Glutamatergic neuron (in vitro differentiated cells): ENCODE measurements at regions not wholly inside any gene's neighbourhood (a gene's known extent, or its start where the extent isn't known, plus 50 kb on each side); places are given as distances from the start of the nearest gene placed in this dataset.
"Not testable (repeated sequence)": the region's sequence is repeated elsewhere in the genome, so short reads cannot be mapped to it uniquely, and the experiment has no call there.

ENCODE experiments used
- DNase-seq: peaks from one replicate; pipeline ENCODE4 v3.0.0; 2022
- H3K27ac Mint-ChIP-seq: one replicate; pipeline ENCODE4 v1.8.0; 2020; ENCODE audit warnings: mild to moderate bottlenecking, mixed read lengths, inconsistent platforms; ENCODE audit not compliant: unreplicated experiment
- H3K27me3 Mint-ChIP-seq: one replicate; pipeline ENCODE4 v1.8.0; 2020; ENCODE audit warnings: mild to moderate bottlenecking, moderate library complexity, mixed read lengths, inconsistent platforms; ENCODE audit not compliant: unreplicated experiment
- H3K36me3 Mint-ChIP-seq: one replicate; pipeline ENCODE4 v1.8.0; 2020; ENCODE audit warnings: mild to moderate bottlenecking, mixed read lengths, inconsistent platforms; ENCODE audit not compliant: unreplicated experiment
- H3K4me1 Mint-ChIP-seq: one replicate; pipeline ENCODE4 v1.8.0; 2020; ENCODE audit warnings: mild to moderate bottlenecking, low read depth, mixed read lengths, inconsistent platforms; ENCODE audit not compliant: unreplicated experiment
- H3K4me3 Mint-ChIP-seq: one replicate; pipeline ENCODE4 v1.8.0; 2020; ENCODE audit warnings: mild to moderate bottlenecking, mixed read lengths, inconsistent platforms; ENCODE audit not compliant: unreplicated experiment
- H3K9me3 Mint-ChIP-seq: one replicate; pipeline ENCODE4 v1.8.0; 2020; ENCODE audit warnings: mild to moderate bottlenecking, moderate library complexity, mixed read lengths, inconsistent platforms; ENCODE audit not compliant: unreplicated experiment
- CTCF ChIP-seq: fragments of 200-600 bp; sonication (generic); IDR thresholded peaks from one replicate; pipeline ENCODE4 v1.5.0; 2021; ENCODE audit not compliant: partially characterized antibody, unreplicated experiment

- peaks cover 10% of the 10 kb centered on the region for H3K4me1 Mint-ChIP-seq
- no peaks in the 10 kb centered on the region for H3K9me3 Mint-ChIP-seq
- peaks cover 6% of the 10 kb centered on the region for H3K36me3 Mint-ChIP-seq
- no peak for DNase-seq
- TF ChIP-seq CTCF = no peak
- no peak overlapping the region for H3K27ac Mint-ChIP-seq
- no peaks in the 10 kb centered on the region for H3K27me3 Mint-ChIP-seq
- H3K4me3 Mint-ChIP-seq = no peak overlapping the region
Observed at GRCh38 chr1:65538086-65538485, 117.6 kb downstream of the LEPR start.

- Mint-ChIP-seq H3K36me3 (peaks cover 6% of the 10 kb centered on the region), H3K27me3 (no peaks in the 10 kb centered on the region), H3K9me3 (no peaks in the 10 kb centered on the region), H3K4me3 (no peak overlapping the region), H3K4me1 (peaks cover 10% of the 10 kb centered on the region), H3K27ac (no peak overlapping the region)
- no peak for TF ChIP-seq CTCF
- DNase-seq = no peak
Observed at GRCh38 chr1:65538664-65539063, 118.2 kb downstream of the LEPR start.

- Mint-ChIP-seq H3K27ac (no peak overlapping the region), H3K36me3 (no peaks in the 10 kb centered on the region), H3K4me1 (peaks cover 10% of the 10 kb centered on the region), H3K4me3 (no peak overlapping the region), H3K27me3 (no peaks in the 10 kb centered on the region), H3K9me3 (no peaks in the 10 kb centered on the region)
- no peak for DNase-seq
- TF ChIP-seq CTCF = no peak
Observed at GRCh38 chr1:65539266-65540131, 119.0 kb downstream of the LEPR start.

GRCh38 chr1:65541161-65541560, 120.7 kb downstream of the LEPR start:
- no peak overlapping the region for H3K27ac Mint-ChIP-seq
- H3K36me3 Mint-ChIP-seq = no peaks in the 10 kb centered on the region
- no peak for TF ChIP-seq CTCF
- H3K4me1 Mint-ChIP-seq = peaks cover 8% of the 10 kb centered on the region
- peaks cover 2% of the 10 kb centered on the region for H3K9me3 Mint-ChIP-seq
- no peak for DNase-seq
- H3K27me3 Mint-ChIP-seq = no peaks in the 10 kb centered on the region
- H3K4me3 Mint-ChIP-seq = no peak overlapping the region

- H3K36me3 Mint-ChIP-seq = no peaks in the 10 kb centered on the region
- DNase-seq = no peak
- H3K4me1 Mint-ChIP-seq = peaks cover 4% of the 10 kb centered on the region
- H3K4me3 Mint-ChIP-seq = no peak overlapping the region
- no peak overlapping the region for H3K27ac Mint-ChIP-seq
- TF ChIP-seq CTCF = no peak
- no peaks in the 10 kb centered on the region for H3K27me3 Mint-ChIP-seq
- peaks cover 2% of the 10 kb centered on the region for H3K9me3 Mint-ChIP-seq
Observed at GRCh38 chr1:65541865-65542264, 121.4 kb downstream of the LEPR start.

DNA sequence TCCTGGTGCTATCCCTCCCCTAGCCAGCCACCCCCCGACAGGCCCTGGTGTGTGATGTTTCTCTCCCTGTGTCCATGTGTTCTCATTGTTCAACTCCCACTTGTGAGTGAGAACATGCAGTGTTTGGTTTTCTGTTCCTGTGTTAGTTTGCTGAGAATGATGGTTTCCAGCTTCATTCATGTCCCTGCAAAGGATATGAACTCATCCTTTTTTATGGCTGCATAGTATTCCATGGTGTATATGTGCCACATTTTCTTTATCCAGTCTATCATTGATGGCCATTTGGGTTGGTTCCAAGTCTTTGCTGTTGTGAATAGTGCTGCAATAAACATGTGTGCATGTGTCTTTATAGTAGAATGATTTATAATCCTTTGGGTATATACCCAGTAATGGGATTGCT, 122.1 kb downstream of the LEPR start:
- H3K36me3 Mint-ChIP-seq, H3K4me3 Mint-ChIP-seq, H3K27me3 Mint-ChIP-seq, H3K27ac Mint-ChIP-seq, H3K9me3 Mint-ChIP-seq, DNase-seq, H3K4me1 Mint-ChIP-seq: not testable (repeated sequence)

- peaks cover 22% of the 10 kb centered on the region for H3K36me3 Mint-ChIP-seq
- not testable (repeated sequence) for DNase-seq, H3K4me1 Mint-ChIP-seq, H3K27me3 Mint-ChIP-seq
- H3K4me3 Mint-ChIP-seq = peak overlapping the region; percentile 70
- peak overlapping the region; percentile 33 for H3K27ac Mint-ChIP-seq
- H3K9me3 Mint-ChIP-seq = peaks cover 12% of the 10 kb centered on the region
Observed at GRCh38 chr1:65550306-65551010, 130.0 kb downstream of the LEPR start.
